ENCODE measurements at regions not wholly inside any gene's neighbourhood (a gene's known extent, or its start where the extent isn't known, plus 50 kb on each side); places are given as distances from the start of the nearest gene placed in this dataset.
A peak's percentile ranks its signal among the peaks of the same experiment; 100 is the strongest.

DNA sequence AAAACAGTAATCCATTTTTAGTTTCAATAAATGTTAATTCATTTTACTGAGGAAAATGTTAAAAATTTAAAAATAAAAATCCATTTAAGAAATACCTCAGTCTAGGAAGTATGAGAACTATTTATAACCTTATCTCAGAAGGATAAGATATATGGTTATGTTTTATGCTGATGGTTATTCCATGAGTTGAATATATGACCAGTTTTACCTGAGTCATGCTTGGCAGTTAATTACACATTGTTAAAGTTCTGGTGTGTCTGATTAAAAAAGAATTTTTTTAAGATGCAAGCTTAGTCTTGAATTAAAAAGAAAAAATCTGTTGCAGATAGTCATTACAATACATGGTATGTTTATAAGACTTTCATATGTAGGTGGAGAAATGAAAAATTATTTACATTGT, 191.7 kb downstream of the ARL4A start:
- no peak for FAIRE-seq
- no peak for DNase-seq (ENCODE audit: insufficient read length, low spot score)

- FAIRE-seq (no peak), DNase-seq (ENCODE audit: insufficient read length, low spot score) (no peak)
Observed at GRCh38 chr7:12881712-12882111, 194.3 kb downstream of the ARL4A start.

DNA sequence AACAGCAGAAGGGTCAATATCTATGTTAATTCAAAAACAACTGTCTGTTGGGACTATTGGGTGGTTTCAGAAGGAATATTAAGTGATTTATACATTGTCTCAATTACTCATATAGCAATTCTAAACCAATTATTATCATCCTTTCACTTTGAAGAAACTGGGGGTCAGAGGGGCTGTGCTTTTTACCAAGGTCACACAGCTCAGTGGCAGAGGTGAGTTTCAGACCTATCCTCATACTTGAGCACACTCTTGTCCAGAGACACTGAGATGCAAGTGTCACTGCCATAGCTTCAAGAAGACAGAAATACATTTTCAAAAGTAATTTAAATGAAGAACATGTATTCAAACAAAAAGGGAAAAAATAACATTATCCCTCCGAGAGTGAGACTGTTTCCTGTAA, 195.3 kb downstream of the ARL4A start:
- no peak for FAIRE-seq
- DNase-seq (ENCODE audit: insufficient read length, low spot score), result no peak

- FAIRE-seq, result no peak
- no peak for DNase-seq (ENCODE audit: insufficient read length, low spot score)
Observed at GRCh38 chr7:12884033-12884432, 196.6 kb downstream of the ARL4A start.

- DNase-seq (ENCODE audit: insufficient read length, low spot score), result no peak
- FAIRE-seq, result no peak
Observed at GRCh38 chr7:12884856-12885440, 197.5 kb downstream of the ARL4A start.

GRCh38 chr7:12888717-12889116, 201.3 kb downstream of the ARL4A start:
- FAIRE-seq (no peak), DNase-seq (ENCODE audit: insufficient read length, low spot score) (no peak)

GRCh38 chr7:12889391-12889790, 202.0 kb downstream of the ARL4A start:
- DNase-seq (ENCODE audit: insufficient read length, low spot score) (peak; percentile 4), FAIRE-seq (no peak)

GRCh38 chr7:12890586-12890985, 203.2 kb downstream of the ARL4A start:
- FAIRE-seq, result no peak

GRCh38 chr7:12893292-12893691, 205.9 kb downstream of the ARL4A start:
- DNase-seq (ENCODE audit: insufficient read length, low spot score) (no peak), FAIRE-seq (no peak)

More at GRCh38 chr7:12890586-12890985, 203.2 kb downstream of the ARL4A start:
- no peak for DNase-seq (ENCODE audit: insufficient read length, low spot score)

DNA sequence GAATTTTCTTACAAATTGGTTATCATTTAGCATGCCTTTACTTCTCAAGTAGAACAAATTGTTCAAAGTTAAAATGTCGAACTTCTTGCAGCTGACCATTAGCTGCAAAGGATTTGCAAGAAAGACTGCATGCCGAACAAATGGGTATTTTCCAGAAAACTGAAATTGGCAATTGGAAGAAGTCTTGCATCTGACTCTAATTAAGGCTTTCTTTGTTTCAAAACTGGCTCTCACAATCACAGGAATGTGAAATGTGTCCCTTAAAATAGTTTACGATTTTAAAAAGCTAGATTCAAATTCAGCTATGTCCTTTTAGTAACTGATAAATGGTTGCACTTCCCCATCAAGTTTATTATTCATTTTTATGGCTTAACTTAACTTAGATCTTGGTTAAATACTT, 207.9 kb downstream of the ARL4A start:
- no peak for DNase-seq (ENCODE audit: insufficient read length, low spot score)
- no peak for FAIRE-seq

DNA sequence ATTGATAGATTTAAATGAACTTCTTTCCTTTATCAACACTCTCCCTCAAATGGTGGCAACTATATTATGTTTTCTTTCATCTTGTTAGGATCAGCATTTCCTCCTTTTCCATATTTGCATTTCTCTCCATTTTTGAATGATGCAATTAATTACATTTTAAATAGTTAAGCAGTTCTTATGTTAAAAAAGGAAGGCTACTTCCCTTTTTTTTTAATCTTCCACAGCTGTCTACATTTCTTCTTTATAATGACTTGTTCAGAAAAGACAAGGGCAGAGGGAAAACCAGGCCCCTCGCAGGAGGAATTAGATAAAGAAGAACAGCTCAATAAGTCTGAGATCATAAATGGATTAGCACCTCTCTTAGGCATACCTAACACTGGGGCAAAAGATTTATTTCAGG, 208.9 kb downstream of the ARL4A start:
- no peak for FAIRE-seq
- DNase-seq (ENCODE audit: insufficient read length, low spot score), result no peak

GRCh38 chr7:12898004-12898403, 210.6 kb downstream of the ARL4A start:
- FAIRE-seq (no peak), DNase-seq (ENCODE audit: insufficient read length, low spot score) (no peak)

DNA sequence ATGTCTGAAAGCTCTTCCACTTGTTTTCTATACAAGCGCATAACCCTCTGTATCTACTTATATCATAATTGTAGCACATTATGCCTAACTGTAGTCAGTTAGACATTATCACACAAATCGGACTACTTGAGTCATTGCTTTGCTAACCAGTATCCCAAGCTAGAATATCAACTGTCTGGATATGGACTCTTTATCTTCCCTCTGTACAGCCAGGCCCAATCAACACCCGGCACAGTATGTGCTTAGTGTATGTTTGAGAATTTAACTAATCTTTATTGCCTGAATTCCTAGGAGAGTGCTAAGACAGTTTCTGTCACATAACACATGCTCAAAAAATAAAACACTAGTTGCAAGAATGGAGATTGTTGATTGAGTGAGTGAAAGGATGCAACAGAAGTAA, 211.2 kb downstream of the ARL4A start:
- FAIRE-seq, result peak; percentile 4
- DNase-seq (ENCODE audit: insufficient read length, low spot score), result no peak

DNA sequence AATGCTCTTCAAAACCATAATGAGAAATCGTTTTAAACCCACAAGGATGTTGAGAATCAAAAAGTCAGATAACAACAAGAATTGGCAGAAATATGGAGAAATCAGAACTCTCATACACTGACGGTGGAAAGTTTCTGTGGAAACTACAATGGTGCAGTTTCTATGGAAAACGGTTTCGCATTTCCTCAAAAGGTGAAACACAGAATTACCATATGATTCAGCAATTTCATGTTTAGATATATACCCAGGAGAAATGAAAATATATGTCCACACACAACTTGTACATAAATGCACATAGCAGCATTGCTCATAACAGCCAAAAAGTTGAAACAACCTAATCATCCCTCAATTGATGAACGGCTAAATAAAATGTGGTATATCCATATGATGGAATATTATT, 218.2 kb downstream of the ARL4A start:
- no peak for DNase-seq (ENCODE audit: insufficient read length, low spot score)

GRCh38 chr7:12907774-12908173, 220.3 kb downstream of the ARL4A start:
- FAIRE-seq (no peak), DNase-seq (ENCODE audit: insufficient read length, low spot score) (no peak)

More for the DNA sequence above, 218.2 kb downstream of the ARL4A start:
- FAIRE-seq, result no peak

DNA sequence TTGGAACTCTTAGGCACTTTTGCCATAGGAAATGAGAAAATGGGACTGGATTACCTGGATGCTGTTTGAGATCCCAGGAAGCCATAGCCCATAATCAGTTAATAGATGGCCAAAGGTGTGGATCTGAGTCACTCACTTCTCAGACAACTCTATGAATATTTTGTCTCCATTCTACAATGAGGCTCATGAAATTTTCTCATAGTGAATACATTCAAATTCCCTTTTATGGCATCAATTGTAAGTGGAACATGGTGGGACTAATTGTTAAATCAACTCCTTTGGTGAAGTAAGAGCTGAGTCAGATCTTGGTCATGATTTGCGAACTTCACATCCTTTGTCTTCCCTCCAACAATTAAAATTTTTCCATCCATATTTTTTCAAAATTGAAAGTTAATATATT, 222.1 kb downstream of the ARL4A start:
- FAIRE-seq (no peak), DNase-seq (ENCODE audit: insufficient read length, low spot score) (no peak)

GRCh38 chr7:12911053-12911452, 223.6 kb downstream of the ARL4A start:
- FAIRE-seq, result no peak

DNA sequence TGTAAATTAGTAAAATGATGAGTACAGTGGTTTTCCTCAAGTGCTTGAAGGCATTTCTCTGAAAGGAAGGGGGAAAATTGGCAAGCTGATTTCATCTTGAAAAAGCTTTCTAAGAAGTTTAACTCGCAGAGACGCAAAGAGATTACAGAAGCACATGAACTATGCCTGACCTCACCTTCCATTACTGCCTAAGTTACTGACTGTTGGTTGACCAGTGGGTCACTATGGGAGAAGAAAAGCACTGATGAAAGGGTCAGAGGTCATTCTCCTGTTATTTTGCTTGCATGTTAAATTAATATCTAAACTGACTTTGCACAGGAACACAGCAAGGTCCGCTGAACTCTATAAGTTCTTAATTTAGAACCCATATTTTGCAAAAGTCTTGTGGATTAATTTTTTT, 225.6 kb downstream of the ARL4A start:
- DNase-seq (ENCODE audit: insufficient read length, low spot score), result no peak
- FAIRE-seq, result no peak

More at GRCh38 chr7:12911053-12911452, 223.6 kb downstream of the ARL4A start:
- no peak for DNase-seq (ENCODE audit: insufficient read length, low spot score)

DNA sequence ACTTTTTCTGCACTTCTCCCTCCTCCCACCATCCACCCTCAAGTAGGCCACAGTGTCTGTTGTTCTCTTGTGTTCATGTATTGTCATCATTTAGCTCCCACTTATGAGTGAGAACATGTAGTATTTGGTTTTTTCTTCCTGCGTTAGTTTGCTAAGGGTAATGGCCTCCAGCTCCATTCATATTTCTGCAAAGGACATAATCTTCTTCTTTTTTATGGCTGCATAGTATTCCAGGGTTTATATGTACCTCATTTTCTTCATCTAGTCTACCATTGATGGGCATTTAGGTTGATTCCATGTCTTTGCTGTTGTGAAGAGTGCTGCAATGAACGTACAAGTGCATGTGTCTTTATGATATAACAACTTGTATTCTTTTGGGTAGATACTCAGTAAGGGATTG, 230.4 kb downstream of the ARL4A start:
- DNase-seq (ENCODE audit: insufficient read length, low spot score), result no peak
- no peak for FAIRE-seq

- FAIRE-seq (no peak), DNase-seq (ENCODE audit: insufficient read length, low spot score) (no peak)
Observed at GRCh38 chr7:12921751-12922345, 234.4 kb downstream of the ARL4A start.

DNA sequence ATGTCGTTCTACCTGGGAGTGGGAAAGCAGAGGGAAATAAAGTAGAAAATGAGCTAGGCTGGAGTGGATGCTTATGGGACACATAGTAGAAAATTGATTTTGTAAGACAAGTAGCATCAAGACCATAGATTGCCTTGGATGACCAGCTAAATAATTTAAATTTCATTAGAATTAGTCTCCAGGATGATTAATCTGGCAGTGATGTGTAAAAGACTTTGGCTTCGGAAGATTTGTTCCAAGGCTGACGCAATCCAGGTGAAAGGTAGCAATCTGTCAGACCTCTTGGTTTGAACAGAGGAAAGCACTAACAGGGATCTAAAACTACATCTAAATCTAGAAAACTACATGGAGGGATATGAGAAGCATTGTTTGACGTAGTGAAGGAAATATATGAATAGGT, 236.5 kb downstream of the ARL4A start:
- FAIRE-seq (no peak), DNase-seq (ENCODE audit: insufficient read length, low spot score) (no peak)

DNA sequence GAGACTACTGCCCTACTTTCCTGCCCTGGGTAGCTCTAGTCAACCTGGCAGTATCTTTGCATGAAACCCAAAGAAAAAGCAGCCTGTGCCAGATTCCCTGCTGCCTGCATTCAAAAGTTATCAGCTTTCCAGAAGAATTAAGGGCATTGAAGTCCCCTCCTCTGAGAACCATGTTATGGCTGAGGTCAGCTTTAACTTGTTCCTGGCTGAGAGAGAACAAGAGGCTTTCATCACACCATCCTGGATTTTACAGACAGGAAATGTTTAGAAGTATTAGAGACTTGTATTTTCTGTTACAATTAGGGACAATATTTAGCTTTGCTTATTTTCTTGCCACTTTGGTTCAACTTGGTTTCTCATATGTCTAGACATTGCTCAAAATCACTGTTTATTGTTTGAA, 238.8 kb downstream of the ARL4A start:
- FAIRE-seq (no peak), DNase-seq (ENCODE audit: insufficient read length, low spot score) (no peak)

Data from HTR-8/SVneo (cell line).